HFF-Myc (cell line): ENCODE measurements at regions not wholly inside any gene's neighbourhood (a gene's known extent, or its start where the extent isn't known, plus 50 kb on each side); places are given as distances from the start of the nearest gene placed in this dataset.

Source experiments
- DNase-seq: peaks from one replicate; pipeline ENCODE4 v3.0.0-alpha.2; 2011; ENCODE audit warnings: low read depth; ENCODE audit errors: extremely low read depth
- H3K4me3 ChIP-seq: replicated peaks from 2 replicates; pipeline ENCODE4 v1.5.1; 2011; ENCODE audit warnings: low read depth, mild to moderate bottlenecking, control low read depth, low read length
- TF ChIP-seq, protein P1 (sequence below): IDR thresholded peaks from 2 replicates; pipeline ENCODE4 v1.5.1; 2012; ENCODE audit warnings: mild to moderate bottlenecking, low read depth, low read length, control low read depth; ENCODE audit errors: missing control alignments

DNA sequence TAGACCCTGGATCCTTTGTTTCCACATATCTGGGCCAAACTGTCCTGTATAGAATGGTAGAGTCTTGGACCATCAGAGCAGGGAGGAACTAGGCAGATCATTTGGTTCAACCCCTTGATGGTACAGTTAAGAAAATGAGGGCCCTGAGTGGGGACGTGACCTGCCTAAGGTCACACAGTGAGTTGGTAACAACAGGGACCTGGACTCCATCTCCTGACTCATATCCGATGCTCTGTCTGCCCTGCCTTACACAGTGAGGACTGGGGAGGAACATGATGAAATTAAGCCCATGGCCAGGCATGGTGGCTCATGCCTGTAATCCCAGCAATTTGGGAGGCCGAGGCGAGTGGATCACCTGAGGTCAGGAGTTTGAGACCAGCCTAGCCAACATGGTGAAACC, 440.2 kb downstream of the PTPRU start:
- DNase-seq = no peak
- no peak overlapping the region for H3K4me3 ChIP-seq
- TF ChIP-seq, protein P1, sequence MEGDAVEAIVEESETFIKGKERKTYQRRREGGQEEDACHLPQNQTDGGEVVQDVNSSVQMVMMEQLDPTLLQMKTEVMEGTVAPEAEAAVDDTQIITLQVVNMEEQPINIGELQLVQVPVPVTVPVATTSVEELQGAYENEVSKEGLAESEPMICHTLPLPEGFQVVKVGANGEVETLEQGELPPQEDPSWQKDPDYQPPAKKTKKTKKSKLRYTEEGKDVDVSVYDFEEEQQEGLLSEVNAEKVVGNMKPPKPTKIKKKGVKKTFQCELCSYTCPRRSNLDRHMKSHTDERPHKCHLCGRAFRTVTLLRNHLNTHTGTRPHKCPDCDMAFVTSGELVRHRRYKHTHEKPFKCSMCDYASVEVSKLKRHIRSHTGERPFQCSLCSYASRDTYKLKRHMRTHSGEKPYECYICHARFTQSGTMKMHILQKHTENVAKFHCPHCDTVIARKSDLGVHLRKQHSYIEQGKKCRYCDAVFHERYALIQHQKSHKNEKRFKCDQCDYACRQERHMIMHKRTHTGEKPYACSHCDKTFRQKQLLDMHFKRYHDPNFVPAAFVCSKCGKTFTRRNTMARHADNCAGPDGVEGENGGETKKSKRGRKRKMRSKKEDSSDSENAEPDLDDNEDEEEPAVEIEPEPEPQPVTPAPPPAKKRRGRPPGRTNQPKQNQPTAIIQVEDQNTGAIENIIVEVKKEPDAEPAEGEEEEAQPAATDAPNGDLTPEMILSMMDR = no peak

DNA sequence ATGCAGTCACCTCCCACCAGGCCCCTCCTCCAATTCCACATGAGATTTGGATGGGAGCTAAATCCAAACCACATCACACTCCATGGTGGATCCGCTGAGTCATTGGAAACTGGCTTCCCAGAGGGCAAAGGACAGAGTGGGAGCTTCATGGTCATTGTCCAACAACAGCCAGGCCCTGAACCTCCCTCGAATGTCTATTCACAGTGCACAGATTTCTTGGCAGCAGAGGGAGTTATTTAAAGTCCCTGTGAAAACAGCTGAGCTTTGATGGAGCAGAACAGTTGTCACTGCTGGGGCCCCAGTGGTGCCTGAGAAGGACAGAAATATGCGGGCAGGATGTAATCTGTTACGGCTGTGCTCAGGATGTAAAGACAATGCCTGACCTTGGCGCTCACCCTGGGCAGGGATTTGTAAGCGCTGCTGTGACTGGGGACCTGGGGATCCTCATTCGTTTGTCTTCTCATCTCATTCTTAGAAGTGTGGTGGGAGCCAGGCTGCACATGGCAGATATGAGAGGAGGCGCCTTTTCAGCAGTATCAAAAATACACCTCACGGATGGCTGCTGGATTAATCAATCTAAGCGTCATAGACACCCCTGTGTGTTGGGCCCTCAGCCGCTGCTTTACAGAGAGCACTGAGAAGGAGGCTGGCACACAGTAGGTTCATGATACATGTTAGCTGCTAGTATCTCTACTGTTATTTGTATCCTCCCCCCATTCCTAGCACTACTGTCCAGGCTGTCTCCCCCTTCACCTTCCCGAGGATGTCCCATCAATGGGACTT, 439.4 kb downstream of the PTPRU start:
- no peak overlapping the region for H3K4me3 ChIP-seq
- TF ChIP-seq, protein P1 = no peak
- DNase-seq = no peak

DNA sequence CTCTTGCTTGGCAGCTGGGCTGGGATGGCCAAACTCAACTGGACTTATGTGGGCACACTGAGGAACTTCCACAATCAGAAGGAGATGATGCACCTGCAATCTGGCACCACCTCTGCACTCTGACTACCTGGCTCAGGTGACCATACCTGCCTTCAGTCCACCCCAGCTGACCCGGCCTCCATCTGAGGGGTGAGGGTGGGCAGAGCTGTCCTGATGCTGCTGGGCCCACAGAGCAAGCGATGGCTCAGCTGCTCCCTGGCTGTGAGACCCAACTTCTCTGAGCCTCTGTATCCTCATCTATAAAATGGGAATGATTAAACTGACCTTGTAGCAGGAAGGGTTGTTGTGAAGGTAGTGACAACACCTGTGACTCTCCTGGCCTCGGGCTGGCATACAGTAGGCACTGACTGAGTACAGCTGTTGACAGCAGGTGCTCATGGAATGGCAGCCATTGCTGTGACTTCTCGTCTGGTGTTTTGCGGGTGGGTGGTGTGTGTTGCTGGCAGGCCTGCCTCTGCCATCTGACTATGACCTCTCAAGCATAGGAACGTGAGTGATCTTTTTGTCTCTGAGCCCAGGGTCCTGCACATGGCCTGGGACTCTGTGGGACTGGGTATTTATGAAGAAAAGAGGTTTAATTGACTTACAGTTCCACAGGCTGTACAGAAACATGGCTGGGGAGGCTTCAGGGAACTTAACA, 438.5 kb downstream of the PTPRU start:
- H3K4me3 ChIP-seq = no peak overlapping the region
- DNase-seq = no peak
- TF ChIP-seq, protein P1 = no peak

DNA sequence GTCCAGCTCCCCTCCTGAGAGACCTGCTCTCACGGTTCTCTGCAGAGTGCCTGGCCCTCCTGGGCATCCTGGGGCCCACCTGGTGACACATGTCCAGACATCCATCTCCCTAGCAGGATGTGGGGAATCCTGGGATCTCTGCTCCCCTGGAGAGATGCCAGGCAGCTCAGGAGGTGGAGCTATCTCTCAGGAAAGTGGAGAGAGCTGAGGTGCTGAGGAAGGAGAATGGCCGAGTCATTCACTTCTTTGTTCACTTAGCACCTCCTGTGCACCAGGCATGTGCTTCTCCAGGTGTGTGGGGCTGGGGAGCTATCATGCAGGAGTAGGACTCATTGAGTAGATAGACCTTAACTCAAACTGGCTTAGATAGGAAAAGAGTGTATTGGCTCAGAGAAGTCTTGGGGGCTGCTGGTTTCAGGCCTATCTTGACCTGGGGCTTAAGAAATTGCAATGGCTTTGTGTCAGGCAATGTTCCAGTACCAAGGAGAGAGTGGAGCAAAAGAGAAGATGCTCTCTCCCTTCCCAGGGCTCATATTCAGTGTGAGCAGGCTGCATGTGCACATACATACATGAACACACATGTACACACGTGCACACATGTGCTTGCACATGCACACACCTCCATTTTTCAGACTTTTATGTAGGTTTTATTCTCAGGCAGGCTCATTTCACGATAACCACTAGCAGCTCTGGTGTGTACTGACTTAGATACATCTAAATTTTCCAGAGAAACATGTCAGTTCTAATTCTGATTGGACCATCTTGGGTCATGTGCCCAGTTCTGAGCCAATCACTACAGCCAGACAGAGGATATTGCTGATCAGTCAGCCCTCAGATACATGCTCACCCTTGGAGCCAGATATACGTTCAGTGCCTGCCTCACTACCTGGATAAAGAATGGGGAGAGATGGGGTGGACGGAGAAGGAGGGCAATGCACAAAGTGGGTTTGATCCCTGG, 437.6 kb downstream of the PTPRU start:
- no peak for DNase-seq
- TF ChIP-seq, protein P1 = no peak
- H3K4me3 ChIP-seq = no peak overlapping the region

DNA sequence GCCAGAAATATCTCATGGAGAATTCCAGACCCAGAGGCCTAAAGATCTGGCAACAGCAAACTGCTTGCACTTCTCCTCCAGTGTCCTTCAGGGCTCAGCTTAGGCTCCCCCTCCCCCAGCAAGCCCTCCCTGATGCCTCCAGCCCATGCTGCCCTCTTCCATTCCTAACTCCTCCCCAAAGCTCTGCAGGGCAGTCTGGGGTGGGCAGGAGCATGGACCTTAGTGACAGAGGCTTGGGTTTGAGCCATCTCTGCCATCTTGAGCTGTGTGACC, 436.8 kb downstream of the PTPRU start:
- TF ChIP-seq, protein P1 = no peak
- H3K4me3 ChIP-seq = no peak overlapping the region
- no peak for DNase-seq

DNA sequence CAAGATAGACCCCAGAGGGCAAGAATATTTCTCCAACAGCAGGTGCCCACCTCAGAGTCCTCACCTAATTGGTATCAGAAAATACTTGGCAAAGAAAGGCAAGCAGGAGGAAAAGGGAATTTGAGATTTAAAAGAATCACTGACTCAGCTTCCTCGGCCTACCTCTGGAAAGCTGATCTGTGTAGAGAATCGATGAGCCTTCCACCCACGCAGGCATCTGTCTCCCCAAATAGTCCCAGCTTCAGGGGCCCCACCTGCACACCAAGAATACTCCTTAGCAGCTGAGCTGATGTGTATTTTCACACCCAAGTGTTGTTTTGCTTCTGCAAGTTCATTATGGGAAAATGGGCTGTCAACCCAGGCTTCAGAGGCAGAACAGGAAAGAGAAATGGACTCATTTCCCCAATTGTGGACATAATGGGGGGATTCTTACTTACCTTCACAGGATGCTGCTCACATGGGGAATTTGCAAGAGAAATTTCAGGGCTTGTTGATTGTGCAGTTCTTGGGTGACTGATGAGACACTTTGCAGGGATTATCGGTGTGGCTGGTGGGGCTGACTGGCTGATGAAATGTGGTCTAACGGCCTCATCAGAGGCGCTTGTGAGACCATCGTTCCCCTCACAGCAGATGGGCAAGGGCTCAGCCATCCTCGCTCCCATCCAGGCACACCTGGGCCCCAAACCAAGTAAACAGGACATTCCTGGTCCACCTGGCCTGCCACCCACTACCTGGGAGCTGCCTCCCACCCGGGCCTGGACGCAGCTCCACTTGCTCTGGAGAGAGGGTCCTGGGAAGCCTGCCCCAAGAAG, 436.3 kb downstream of the PTPRU start:
- no peak for DNase-seq
- no peak overlapping the region for H3K4me3 ChIP-seq
- TF ChIP-seq, protein P1 = no peak
